HUDEP-2 (cell line): ENCODE measurements at regions not wholly inside any gene's neighbourhood (a gene's known extent, or its start where the extent isn't known, plus 50 kb on each side); places are given as distances from the start of the nearest gene placed in this dataset.

Experiments
- DNase-seq, 76 experiments: peaks; one replicate each; lab custom pipeline; 2025; ENCODE audit not compliant: unreplicated experiment in 76 of 76; lab: John Stamatoyannopoulos, UW

DNA sequence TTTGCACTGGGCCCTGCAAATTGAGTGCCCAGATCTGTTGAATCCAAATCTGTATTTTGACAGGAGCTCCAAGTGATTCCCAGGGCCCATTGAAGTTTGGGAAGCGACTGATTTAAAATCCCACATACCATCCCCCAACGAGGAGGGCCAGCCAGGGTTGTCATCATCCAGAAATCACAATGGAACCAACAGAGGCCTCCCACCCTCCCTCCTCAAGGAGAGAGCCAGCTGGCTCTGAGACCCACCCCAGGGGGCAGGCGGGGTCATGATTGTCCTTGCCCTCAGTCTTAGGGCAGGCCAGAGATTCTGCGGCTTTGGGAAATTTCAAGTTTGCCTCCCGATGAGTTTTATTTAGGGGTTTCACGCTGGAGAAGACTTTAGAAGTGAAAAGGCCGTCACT lies 358.2 kb downstream of the MN1 start:
- DNase-seq = no peak

DNA sequence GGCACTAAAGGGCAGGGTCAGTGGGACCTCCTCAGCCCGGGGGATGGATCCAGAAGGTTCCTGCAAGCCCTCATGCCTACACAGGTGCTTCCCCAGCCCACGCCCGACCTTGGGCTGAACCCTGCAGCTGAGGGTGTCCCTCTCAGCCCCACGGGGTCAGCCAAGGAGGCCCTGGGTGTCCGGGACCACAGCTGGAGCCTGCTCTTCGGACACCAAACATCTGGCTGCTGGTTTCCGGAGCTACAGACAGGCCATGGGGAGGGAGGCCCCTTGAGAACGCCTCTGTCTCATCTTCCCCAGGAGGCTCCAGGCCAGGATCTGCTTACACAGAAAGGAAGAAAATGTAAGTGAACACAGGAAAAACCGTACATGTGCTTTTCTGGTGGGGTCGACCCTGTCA lies 355.7 kb downstream of the MN1 start:
- DNase-seq = no peak

DNA sequence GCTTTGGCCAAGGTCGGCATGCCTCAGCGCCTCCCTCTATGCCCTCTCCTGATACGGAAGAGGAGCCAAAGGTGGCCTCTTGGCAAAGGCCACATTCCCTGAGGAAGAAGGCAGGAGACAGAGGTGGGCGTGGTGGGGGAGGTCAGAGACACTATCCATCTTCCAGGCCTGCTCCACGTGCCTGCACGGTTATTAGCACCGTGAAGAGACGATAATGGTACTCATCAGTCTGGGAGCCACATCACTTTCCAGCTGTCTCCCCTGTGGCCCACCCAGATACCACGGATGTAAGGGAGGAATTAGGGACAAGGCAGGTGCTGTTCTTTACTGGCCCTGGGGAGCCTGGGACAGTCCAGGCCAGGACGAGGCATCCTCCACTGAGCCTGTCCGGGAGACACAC lies 354.3 kb downstream of the MN1 start:
- DNase-seq = no peak

DNA sequence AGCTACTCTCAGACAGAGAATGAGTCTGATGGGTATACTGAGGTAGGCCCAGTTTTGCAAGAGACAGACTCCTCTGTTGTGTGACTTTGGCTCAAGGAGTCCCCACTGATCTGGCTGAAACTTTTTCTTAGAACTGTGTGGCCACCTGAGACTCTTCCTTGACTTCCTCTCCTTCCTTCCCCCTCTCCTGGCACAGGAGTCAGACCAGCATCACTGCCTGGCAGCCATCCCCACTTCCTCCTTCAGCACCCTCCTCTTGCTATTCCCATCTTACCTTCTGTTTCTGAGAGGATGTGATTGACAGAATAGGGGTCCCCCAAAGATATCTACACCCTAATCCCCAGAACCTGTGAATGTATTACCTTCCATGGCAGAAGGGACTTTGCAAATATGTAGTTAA lies 351.1 kb downstream of the MN1 start:
- no peak for DNase-seq

DNA sequence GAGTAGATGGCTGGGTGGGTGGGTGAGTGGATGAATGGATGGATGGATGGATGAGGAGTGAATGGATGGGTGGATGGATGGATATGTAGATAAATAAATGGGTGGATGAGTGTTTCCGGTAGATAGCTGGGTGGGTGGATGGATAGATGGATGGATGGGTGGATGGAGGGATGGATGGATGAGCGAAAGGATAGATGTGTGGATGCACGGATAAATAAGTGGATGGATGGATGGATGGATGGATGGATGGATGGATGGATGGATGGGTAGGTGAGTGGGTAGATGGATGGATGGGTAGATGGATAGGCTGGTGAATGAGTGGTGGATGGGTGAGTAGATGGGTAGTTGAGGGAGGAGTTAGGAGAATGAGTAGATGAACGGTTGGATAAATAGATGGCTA lies 349.3 kb downstream of the MN1 start:
- no peak for DNase-seq

DNA sequence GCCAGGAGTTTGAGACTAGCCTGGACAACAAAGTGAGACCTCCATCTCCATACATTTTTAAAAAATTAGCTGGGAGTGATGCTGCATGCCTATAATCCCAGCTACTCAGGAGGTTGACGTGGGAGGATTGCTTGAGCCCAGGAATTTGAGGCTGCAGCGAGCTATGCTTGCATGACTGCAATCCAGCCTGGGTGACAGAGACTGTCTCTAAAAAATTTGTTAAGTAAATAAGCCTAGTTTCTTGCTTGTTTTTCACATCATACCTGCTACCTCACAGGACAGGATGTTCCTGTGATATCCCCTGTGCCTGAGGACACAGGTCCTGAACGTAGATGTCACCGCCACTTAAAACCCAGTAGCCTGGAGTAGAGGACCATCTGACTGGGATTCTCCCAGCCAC lies 348.6 kb downstream of the MN1 start:
- no peak for DNase-seq

DNA sequence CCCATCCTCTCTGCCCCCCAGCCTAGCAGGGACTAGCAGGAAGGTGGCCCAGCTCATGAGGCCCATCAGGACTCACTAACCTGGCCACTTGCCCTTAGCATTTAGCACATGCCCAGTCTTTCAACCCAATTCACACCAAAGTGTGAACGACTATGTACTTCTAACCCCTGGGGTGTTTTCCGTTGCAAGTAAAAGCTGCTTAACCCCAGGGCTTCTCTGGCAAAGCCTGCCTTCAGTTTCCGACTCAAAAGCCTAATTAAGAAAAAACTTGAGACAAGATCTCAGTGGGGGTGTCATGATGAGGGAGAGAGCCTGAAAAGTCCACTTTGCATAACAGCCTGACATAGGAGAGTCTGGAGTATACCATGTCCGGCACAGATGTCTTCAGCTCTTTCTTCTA lies 347.8 kb downstream of the MN1 start:
- DNase-seq = no peak

DNA sequence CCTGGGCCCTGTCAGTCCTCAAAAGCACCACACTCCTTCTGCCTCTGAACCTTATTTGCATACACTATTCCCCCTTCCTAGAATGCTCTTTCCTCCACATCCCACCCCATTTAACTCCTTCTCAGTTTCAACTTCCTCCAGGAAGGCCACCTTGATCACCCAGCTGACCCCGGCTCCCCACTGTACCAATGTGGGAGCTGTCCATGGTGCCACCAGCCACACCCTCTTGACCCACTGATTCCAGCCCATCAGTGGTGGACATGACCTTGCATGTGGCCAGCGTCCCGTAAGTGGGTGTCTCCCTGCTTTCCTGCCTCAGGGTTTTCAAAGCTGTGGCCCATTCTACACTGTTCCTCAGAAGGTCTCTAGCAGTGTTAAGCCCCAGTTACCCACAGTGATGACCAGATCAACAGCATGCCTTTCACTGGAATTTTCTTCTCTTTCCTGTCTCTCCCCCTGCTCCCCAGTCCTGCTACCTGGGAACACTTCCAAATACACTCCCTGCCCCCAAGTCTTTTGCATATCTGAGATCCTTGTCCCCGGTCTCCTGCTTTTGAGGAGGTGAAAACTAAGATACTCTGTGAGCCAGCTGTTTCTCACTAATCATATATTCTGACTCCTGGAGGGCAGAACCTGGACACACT lies 346.6 kb downstream of the MN1 start:
- DNase-seq = no peak

DNA sequence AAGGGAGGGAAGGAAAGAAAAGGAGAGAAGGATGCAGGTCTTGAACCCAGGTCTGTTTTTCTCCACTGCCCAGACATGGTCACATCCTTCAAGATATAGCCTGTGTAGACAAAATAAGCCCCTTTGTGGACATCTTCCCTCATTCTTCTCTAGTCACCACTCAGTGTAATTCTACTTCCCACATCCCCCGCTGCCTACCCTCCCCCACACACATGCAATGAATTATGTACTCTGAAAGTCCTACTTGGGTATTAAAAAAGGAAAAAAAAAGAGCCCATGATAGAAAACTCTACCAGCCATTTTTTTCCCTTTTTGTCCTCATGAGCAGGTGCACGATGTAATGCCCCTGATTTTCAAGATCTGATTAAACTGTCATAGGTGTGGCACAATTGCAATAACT lies 346.0 kb downstream of the MN1 start:
- no peak for DNase-seq

DNA sequence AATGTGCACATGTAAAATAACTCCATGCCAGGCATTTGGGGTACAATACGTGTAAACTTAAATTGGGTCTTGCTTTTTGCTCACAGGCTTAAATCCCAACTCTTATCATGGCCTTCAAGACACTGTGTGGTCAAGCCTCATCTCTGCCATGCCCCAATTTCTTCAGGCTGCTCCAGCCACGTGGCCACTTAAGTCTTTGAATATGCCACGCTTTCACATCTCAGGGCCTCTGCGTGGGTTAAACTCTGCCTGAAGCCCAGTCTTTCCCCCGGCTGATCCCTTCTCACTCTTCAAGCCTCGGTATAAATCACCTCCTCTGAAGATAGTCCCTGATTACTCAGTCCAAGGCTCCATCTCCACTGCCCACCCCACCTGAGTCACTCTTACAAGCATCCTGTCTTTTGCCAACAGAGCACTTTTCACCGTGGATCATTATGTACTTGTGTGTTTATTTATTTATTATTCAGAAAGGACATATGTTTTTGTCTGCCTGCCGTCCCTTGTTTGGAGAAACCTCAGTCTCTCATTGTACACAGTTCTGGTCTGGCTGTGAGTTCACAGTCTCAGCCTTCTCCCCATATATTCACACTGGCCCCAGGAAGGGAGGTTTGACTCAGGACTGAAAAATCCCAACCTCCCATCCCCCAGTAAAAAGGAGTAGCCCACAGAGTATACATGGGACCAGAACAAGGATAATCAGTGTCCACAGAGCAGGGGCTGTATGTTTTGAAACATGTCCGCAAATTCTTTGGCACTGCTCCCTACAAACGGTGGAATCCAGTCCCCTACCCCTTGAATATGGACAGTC lies 344.7 kb downstream of the MN1 start:
- DNase-seq = no peak

DNA sequence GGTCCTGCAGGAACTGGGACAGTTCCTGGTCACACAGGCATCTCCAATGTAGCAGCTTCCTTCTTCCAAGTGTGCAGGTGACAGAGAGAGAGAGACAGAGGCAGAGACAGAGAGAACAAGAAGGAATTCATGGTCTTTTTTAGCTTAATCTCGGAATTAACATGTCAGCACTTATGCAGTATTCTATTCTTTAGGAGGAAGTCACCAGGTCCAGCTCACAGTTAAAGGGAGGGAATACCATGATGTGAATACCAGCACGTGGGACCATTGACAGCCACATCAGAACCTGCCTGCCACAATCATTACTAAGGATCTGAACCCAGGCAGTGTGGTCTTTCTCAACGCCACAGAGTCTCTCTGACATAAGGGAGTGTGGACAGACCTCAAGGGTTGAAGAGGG lies 341.6 kb downstream of the MN1 start:
- no peak for DNase-seq

DNA sequence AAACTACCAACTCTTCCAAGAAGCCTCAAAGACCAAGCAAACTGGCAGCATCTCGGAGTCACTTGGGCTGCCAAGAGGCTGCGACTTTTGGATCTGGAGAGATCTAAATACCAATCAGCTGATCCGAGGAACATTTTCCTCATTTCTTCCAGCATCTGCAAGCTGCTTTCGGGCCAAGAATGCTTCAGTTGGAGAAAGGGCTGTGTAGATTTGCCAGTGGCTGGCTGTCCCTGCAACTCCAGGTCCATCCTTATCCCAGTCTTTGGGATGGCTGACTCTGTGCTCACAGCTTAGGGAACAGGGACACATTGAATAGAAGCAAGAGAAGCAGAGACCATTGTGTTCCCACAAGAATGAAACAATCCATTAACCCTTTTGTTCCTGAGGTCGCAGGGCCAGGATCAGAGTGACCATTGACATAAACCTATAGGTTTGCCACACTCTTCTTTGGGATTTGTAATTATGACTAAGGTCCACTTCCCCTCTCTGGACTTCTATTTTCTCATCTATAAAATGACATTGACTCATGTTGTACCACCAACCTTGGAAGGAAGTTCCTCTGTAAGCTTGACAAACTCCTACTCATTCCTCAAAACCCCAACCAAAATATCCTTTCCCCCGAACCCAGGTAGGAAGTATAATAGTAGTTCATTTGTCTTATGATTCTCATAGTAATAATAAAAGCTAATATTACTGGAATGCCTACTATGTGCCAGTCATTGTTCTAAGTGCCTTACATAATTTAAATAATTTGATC lies 340.8 kb downstream of the MN1 start:
- DNase-seq = no peak

DNA sequence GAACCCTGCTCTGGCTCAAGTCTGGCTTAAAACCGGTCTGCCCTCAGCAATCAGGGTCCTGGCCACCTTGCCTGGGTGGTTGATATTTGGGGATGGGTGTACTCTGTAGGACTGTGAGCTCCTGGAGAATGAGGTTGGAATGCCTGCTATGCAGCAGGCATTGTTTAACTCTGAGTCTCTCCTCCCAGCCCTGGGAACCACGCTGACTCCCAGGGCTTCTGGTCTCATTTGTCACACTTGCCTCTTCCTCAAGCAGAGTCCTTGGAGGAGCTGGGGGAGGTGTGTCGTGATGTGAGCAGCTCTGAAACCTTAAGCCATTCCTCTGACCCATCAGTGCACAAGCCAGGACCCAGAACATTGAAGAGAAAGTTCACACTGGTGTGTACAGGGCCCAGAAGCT lies 340.1 kb downstream of the MN1 start:
- no peak for DNase-seq

DNA sequence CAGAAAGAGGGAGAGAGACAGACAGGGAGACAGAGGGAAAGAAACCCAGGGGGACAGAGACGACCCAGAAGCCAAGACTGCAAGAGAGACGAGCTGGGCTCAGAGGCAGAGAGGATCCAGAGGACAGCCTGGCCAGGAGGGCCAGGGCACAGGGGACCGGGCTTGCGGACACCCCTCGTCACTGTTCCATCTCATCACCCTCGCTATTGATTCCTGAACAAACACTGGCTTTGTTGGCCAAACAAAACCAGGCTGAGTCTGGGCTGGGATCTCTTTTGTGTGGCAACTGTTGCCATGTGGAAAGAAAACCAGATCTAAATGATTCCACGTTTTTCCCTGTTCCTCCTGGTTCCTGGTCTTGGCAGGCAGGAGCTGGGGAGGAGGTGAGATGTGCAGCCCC lies 339.4 kb downstream of the MN1 start:
- DNase-seq = no peak

DNA sequence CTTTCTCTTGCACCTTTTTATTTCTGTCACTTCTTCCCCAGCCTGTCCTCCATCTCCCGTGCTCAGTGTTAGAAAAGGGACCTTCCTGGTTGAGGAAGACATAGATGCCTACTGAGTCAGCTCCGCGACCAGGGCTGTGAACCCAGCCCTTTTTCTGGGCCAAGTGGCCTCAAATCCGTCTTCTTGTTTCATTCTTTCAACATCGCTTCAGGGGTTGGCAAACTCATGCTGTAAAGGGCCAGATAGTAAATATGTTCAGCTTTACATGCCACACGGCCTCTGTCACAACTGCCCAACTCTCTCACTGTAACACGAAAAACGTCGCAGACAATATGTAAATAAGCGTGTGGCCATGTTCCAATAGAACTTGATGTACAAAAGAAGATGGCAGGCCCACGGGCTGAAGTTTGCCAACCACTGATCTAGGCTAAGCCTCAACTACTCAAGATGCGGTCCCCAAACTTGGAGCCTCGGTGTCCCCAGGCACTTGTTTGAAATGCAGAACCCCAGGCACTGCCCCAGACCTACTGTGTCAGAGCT lies 338.4 kb downstream of the MN1 start:
- no peak for DNase-seq

DNA sequence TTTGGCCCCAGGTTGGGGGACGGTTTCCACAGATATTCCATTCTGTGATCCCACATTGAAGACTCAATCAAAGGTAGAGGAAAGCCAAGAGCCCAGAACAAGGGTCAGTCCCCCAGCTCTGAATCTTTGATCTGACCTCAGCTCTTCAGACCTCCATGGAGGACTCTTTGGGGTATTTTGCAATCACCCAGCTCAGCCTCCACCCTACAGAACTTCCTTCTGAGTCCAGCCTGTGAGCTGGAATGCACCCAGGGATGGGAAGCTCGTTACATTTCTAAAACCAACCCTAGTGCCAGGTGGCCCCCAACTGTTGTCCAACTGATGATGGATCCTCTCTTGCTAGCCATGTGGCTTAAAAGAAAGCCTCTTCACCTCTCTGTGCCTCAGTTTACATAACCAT lies 335.3 kb downstream of the MN1 start:
- DNase-seq = no peak

DNA sequence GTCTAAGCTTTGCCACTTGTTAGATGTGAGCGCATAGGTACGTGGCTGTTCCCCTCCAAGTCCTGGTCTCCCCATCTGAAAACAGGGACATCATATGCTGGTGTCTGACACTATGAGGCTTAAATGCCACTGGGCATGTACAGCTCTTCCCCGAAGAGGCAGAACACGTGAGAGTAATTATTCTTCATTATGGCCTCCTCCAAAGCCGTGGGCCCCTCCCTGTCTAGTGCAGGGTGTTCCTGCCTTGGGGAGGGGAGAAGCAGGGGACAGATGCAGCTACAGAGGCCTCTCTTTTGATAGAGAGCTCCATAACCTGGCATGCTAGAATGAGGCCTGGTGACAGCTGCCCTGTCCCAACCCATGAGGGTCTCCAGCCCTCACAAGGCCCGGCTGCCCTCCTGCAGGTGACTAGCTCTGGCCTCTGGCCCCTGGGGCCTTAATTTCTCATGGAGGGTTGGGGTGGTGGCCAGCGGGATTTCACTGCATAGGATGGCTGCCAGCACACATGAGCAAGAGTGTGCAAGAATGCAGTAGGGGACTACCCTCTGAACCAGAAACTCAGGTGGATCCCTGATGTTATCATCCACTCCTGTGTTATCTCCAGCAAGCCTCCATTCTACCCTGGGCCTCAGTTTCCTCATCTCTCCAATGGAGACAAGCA lies 334.6 kb downstream of the MN1 start:
- DNase-seq = no peak

DNA sequence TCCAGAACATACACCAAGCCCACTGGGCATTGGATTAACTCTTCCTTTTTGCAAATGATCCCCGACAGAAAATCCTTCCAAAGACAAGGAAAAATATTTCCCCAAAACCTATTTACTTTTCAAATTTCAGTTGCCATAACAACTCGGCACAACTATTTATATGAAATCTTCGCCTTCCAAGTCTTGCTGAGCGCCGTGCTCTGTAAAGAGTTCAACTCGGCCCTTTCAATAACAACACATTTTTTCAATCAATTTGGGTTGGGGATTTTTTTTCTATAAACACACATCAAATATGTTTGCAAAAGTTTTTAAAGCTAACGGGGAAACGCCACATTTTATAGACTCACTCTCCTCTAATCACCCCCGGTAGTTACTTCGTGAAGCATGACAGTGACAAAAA lies 333.8 kb downstream of the MN1 start:
- DNase-seq = no peak

DNA sequence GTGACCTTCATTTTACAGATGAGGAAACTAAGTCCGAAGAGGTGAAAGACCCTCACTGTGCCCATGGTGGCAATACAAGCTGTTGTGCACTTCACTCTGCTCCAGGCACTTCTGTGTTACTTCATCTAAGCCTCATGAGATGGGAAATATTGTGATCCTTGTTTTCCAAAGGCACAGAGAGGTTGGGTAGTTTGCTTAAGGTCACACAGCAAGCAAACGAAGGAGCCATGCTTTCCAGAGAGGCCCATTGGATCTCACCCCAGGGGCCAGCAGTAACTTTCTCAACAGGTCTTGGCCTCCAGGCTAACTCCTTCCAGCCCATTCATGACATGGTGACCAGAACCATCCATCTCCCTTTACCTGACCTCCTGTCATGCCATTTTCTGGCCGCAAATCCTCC lies 332.8 kb downstream of the MN1 start:
- DNase-seq = no peak

DNA sequence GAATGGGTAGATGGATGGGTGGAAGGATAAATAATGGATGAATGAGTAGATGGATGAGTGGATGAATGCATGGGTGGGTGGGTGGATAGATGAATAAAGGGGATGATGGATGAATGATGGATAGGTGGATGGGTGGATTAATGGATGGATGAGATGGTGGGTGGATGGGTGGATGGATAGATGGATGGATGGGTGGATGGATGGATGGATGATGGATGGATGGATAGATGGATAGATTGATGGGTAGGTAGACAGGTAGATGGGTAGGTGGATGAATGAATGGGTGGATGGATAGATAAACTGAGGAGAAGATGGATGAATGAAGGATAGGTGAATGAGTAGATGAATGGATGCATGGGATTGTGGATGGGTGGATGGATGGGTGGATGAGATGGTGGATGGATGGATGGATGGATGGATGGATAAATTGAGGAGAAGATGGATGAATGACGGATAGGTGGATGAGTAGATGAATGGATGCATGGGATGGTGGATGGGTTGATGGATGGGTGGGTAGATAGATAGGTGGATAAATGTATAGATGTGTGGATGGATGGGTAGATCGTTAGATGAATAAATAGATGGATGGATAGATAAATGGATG lies 331.3 kb downstream of the MN1 start:
- DNase-seq = no peak

DNA sequence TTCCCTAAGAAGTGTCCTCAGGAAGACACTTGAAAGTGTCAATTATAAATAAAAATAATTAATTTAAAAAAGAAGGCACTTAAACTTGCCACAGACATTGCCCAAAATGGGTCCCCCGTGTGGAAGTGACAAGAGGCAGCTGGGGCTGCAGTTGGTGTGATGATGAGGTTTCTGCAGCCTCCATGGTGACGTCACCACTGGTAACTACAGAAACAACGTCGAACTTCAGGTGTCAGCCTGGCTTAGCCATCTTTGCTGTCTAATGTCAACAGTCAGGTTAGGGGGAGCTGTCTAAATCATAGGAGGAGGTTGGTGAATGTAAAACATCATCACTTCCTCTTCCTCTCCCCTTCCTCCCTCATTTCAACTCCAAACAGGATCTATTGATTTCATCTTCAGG lies 328.6 kb downstream of the MN1 start:
- no peak for DNase-seq
